ENCODE measurements at regions not wholly inside any gene's neighbourhood (a gene's known extent, or its start where the extent isn't known, plus 50 kb on each side); places are given as distances from the start of the nearest gene placed in this dataset.

GRCh38 chr5:167754501-167755021 is 536.9 kb upstream of the WWC1 start (continued):
- TF ChIP-seq, protein P1, sequence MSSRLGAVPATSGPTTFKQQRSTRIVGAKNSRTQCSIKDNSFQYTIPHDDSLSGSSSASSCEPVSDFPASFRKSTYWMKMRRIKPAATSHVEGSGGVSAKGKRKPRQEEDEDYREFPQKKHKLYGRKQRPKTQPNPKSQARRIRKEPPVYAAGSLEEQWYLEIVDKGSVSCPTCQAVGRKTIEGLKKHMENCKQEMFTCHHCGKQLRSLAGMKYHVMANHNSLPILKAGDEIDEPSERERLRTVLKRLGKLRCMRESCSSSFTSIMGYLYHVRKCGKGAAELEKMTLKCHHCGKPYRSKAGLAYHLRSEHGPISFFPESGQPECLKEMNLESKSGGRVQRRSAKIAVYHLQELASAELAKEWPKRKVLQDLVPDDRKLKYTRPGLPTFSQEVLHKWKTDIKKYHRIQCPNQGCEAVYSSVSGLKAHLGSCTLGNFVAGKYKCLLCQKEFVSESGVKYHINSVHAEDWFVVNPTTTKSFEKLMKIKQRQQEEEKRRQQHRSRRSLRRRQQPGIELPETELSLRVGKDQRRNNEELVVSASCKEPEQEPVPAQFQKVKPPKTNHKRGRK (CRISPR knock-in tag; IDR thresholded peaks at IDR 0.05; ENCODE audit: borderline replicate concordance) = no peak
- TF ChIP-seq, protein P2, sequence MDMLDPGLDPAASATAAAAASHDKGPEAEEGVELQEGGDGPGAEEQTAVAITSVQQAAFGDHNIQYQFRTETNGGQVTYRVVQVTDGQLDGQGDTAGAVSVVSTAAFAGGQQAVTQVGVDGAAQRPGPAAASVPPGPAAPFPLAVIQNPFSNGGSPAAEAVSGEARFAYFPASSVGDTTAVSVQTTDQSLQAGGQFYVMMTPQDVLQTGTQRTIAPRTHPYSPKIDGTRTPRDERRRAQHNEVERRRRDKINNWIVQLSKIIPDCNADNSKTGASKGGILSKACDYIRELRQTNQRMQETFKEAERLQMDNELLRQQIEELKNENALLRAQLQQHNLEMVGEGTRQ (CRISPR knock-in tag; IDR thresholded peaks at IDR 0.05) = no peak
- no peak for TF ChIP-seq OVOL2 (CRISPR knock-in tag; IDR thresholded peaks at IDR 0.05; ENCODE audit: borderline replicate concordance)
- TF ChIP-seq FOXP1 (CRISPR knock-in tag; IDR thresholded peaks at IDR 0.05; ENCODE audit: borderline replicate concordance) = no peak
- no peak for TF ChIP-seq SMAD3 (CRISPR knock-in tag; IDR thresholded peaks at IDR 0.05; ENCODE audit: borderline replicate concordance)
- TF ChIP-seq, protein P3, sequence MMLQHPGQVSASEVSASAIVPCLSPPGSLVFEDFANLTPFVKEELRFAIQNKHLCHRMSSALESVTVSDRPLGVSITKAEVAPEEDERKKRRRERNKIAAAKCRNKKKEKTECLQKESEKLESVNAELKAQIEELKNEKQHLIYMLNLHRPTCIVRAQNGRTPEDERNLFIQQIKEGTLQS (CRISPR knock-in tag; conservative IDR thresholded peaks at IDR 0.05) = no peak
- TF ChIP-seq NFYB (CRISPR knock-in tag; conservative IDR thresholded peaks at IDR 0.05; ENCODE audit: low read depth) = no peak

DNA sequence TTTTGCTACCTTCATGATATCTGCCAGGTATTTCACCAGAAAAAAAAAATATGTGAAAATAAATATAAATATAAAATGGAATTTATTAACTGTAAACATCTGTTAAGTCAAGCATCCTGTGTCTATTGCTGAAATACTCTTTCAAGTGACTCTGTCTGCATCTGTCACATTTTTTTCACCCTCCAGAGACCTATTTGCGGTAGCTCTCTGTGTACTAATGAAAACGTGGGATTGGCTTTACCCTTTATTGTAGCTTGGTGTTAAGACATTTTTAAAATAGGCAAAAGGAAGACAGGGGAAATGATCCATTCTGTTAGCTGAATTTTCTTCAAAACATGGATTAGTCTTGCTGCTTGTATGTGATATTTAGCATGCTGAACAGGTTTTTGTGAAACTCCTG is 536.0 kb upstream of the WWC1 start:
- Mint-ChIP-seq H3K36me3 (no peaks in the 10 kb centered on the region), H3K4me1 (peaks cover 9% of the 10 kb centered on the region), H3K4me3 (no peak overlapping the region), H3K27me3 (ENCODE audit: low read depth) (no peaks in the 10 kb centered on the region), H3K9me3 (no peaks in the 10 kb centered on the region), H3K27ac (no peak overlapping the region)
- ChIA-PET CTCF (no interaction called here), POLR2A (no interaction called here)
- no peak for DNase-seq (ENCODE audit: low spot score)
- TF ChIP-seq ZNF121 (CRISPR knock-in tag; IDR thresholded peaks at IDR 0.05) (no peak), ZNF416 (CRISPR knock-in tag; IDR thresholded peaks at IDR 0.05) (no peak), JUN (CRISPR knock-in tag; IDR thresholded peaks at IDR 0.05) (no peak)
- TF ChIP-seq, protein P4, sequence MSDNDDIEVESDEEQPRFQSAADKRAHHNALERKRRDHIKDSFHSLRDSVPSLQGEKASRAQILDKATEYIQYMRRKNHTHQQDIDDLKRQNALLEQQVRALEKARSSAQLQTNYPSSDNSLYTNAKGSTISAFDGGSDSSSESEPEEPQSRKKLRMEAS (CRISPR knock-in tag; IDR thresholded peaks at IDR 0.05) = no peak
- ATAC-seq = no peak

GRCh38 chr5:167759057-167759821 is 532.2 kb upstream of the WWC1 start:
- no peak for ATAC-seq
- no peak for TF ChIP-seq NR1H2 (CRISPR knock-in tag; IDR thresholded peaks at IDR 0.05)
- TF ChIP-seq NR2C2 (CRISPR knock-in tag; IDR thresholded peaks at IDR 0.05) = no peak
- TF ChIP-seq, protein P5, sequence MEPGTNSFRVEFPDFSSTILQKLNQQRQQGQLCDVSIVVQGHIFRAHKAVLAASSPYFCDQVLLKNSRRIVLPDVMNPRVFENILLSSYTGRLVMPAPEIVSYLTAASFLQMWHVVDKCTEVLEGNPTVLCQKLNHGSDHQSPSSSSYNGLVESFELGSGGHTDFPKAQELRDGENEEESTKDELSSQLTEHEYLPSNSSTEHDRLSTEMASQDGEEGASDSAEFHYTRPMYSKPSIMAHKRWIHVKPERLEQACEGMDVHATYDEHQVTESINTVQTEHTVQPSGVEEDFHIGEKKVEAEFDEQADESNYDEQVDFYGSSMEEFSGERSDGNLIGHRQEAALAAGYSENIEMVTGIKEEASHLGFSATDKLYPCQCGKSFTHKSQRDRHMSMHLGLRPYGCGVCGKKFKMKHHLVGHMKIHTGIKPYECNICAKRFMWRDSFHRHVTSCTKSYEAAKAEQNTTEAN (CRISPR knock-in tag; IDR thresholded peaks at IDR 0.05) = no peak
- no peak for TF ChIP-seq E2F4 (CRISPR knock-in tag; IDR thresholded peaks at IDR 0.05; ENCODE audit: borderline replicate concordance, low read depth)
- TF ChIP-seq, protein P6, sequence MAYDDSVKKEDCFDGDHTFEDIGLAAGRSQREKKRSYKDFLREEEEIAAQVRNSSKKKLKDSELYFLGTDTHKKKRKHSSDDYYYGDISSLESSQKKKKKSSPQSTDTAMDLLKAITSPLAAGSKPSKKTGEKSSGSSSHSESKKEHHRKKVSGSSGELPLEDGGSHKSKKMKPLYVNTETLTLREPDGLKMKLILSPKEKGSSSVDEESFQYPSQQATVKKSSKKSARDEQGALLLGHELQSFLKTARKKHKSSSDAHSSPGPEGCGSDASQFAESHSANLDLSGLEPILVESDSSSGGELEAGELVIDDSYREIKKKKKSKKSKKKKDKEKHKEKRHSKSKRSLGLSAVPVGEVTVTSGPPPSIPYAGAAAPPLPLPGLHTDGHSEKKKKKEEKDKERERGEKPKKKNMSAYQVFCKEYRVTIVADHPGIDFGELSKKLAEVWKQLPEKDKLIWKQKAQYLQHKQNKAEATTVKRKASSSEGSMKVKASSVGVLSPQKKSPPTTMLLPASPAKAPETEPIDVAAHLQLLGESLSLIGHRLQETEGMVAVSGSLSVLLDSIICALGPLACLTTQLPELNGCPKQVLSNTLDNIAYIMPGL (CRISPR knock-in tag; IDR thresholded peaks at IDR 0.05) = no peak
- no peak for TF ChIP-seq ESRRA (CRISPR knock-in tag; IDR thresholded peaks at IDR 0.05; ENCODE audit: borderline replicate concordance)
- no peak for TF ChIP-seq MYBL2 (CRISPR knock-in tag; IDR thresholded peaks at IDR 0.05)
- TF ChIP-seq JUN (CRISPR knock-in tag; IDR thresholded peaks at IDR 0.05) = no peak
- TF ChIP-seq, protein P7, sequence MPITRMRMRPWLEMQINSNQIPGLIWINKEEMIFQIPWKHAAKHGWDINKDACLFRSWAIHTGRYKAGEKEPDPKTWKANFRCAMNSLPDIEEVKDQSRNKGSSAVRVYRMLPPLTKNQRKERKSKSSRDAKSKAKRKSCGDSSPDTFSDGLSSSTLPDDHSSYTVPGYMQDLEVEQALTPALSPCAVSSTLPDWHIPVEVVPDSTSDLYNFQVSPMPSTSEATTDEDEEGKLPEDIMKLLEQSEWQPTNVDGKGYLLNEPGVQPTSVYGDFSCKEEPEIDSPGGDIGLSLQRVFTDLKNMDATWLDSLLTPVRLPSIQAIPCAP (CRISPR knock-in tag; IDR thresholded peaks at IDR 0.05) = no peak
- TF ChIP-seq ZNF121 (CRISPR knock-in tag; IDR thresholded peaks at IDR 0.05) = no peak
- no peak for TF ChIP-seq NFE2L1 (CRISPR knock-in tag; IDR thresholded peaks at IDR 0.05)
- TF ChIP-seq, protein P8, sequence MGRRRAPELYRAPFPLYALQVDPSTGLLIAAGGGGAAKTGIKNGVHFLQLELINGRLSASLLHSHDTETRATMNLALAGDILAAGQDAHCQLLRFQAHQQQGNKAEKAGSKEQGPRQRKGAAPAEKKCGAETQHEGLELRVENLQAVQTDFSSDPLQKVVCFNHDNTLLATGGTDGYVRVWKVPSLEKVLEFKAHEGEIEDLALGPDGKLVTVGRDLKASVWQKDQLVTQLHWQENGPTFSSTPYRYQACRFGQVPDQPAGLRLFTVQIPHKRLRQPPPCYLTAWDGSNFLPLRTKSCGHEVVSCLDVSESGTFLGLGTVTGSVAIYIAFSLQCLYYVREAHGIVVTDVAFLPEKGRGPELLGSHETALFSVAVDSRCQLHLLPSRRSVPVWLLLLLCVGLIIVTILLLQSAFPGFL (CRISPR knock-in tag; IDR thresholded peaks at IDR 0.05; ENCODE audit: borderline replicate concordance) = no peak
- no peak for TF ChIP-seq TCF7 (CRISPR knock-in tag; IDR thresholded peaks at IDR 0.05; ENCODE audit: low read depth)
- TF ChIP-seq CREB1 (CRISPR knock-in tag; IDR thresholded peaks at IDR 0.05) = no peak
- TF ChIP-seq TEAD4 (CRISPR knock-in tag; IDR thresholded peaks at IDR 0.05) = no peak

More at GRCh38 chr5:167759057-167759821, 532.2 kb upstream of the WWC1 start:
- Mint-ChIP-seq H3K36me3 (no peaks in the 10 kb centered on the region), H3K4me1 (peaks cover 13% of the 10 kb centered on the region), H3K27me3 (ENCODE audit: low read depth) (no peaks in the 10 kb centered on the region), H3K9me3 (no peaks in the 10 kb centered on the region), H3K27ac (no peak overlapping the region), H3K4me3 (no peak overlapping the region)
- no peak for DNase-seq (ENCODE audit: low spot score)
- CTCF ChIA-PET = no interaction called here
- POLR2A ChIA-PET = no interaction called here
